GM10266 (cell line): ENCODE measurements at regions not wholly inside any gene's neighbourhood (a gene's known extent, or its start where the extent isn't known, plus 50 kb on each side); places are given as distances from the start of the nearest gene placed in this dataset.
A peak's percentile ranks its signal among the peaks of the same experiment; 100 is the strongest.
"Not testable (repeated sequence)": the region's sequence is repeated elsewhere in the genome, so short reads cannot be mapped to it uniquely, and the experiment has no call there.

ENCODE experiments used
- DNase-seq: peaks from one replicate; pipeline ENCODE4 v3.0.0; 2012; ENCODE audit errors: extremely low spot score
- TF ChIP-seq, protein P1 (sequence below): IDR thresholded peaks from 2 replicates; pipeline ENCODE4 v1.5.1; 2012; ENCODE audit warnings: mild to moderate bottlenecking, low read depth; ENCODE audit not compliant: control insufficient read depth, insufficient read depth; ENCODE audit errors: missing control alignments

DNA sequence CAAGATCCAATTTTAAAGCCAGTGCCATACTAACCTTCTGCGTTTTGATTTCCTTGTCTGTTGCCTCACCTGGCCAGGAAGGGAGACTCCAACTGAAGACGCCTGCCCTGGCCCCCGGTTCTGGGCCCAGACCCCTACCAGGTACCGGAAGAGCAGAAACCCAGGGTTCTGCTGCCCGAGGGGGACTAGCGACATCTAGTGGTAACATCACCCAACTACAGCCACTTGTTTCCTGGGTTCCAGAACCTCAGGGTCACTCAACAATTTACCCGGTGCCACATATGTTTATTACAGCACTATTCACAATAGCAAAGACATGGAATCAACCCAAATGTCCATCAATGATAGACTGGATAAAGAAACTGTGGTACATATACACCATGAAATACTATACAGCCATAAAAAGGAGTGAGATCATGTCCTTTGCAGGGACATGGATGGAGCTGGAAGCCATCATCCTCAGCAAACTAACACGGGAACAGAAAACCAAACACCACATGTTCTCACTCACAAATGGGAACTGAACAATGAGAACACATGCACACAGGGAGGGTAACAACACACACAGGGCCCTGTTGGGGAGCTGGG lies 268.7 kb upstream of the IRX4 start:
- TF ChIP-seq, protein P1, sequence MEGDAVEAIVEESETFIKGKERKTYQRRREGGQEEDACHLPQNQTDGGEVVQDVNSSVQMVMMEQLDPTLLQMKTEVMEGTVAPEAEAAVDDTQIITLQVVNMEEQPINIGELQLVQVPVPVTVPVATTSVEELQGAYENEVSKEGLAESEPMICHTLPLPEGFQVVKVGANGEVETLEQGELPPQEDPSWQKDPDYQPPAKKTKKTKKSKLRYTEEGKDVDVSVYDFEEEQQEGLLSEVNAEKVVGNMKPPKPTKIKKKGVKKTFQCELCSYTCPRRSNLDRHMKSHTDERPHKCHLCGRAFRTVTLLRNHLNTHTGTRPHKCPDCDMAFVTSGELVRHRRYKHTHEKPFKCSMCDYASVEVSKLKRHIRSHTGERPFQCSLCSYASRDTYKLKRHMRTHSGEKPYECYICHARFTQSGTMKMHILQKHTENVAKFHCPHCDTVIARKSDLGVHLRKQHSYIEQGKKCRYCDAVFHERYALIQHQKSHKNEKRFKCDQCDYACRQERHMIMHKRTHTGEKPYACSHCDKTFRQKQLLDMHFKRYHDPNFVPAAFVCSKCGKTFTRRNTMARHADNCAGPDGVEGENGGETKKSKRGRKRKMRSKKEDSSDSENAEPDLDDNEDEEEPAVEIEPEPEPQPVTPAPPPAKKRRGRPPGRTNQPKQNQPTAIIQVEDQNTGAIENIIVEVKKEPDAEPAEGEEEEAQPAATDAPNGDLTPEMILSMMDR, result peak; percentile 46
- not testable (repeated sequence) for DNase-seq

DNA sequence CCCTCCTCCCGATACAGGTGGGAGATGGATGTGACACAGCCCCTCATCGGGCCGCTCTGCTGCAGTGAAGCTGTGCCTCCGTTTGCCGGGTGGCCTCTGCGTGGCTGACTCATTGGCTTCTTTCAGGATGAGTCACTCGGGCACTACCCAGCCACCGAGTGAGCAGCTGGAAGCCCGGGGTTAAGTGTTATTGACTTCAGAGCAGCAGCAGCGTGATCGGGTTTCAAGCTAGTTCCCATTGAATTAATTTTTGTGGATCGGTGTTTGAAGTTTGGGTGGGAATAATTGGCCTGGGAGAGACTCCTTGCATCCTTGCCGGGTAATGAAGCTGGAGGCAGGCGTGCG lies 266.4 kb upstream of the IRX4 start:
- DNase-seq, result no peak
- TF ChIP-seq, protein P1, result no peak

DNA sequence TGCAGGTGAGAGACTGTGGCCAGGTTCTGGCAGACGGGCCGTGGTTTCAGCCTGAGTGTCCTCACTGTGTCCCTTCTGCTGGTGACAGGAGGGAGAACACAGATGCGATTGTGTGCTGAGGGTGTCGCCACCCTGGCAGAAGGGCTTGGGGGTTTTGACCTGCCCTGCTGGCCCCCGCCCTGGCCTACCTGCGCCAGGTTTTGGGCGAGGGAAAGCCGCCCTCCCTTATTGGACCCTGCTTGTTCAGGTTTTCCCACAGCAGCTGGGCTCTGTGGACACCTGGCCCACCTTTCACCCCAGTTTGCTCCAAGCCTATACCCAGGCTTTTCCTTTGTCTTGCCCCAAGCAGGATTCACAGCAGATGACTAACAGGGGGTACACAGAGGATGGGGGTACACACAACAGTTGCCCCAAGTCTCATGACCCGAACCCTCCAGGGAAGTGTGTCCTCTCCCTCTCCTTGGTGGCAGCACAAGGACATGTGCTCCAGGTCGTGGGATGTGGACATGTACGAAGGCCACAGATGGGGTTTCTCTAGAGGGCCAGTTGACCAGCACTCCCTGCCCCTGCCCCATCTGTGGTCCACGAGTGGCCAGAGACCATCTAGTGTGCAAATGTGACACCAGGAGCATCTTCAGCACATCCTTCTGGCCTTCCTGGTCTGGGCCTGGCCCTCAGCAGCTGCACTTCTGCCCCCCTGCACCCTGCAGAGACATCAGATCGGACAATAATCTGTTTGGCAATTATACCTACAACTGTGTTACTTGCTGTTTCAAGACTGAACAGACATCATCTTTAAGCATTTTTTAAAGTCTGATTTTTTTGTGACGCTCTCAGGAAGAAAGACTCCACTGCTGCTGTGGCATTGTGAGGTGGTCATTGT lies 265.8 kb upstream of the IRX4 start:
- TF ChIP-seq, protein P1, result no peak
- DNase-seq, result no peak

DNA sequence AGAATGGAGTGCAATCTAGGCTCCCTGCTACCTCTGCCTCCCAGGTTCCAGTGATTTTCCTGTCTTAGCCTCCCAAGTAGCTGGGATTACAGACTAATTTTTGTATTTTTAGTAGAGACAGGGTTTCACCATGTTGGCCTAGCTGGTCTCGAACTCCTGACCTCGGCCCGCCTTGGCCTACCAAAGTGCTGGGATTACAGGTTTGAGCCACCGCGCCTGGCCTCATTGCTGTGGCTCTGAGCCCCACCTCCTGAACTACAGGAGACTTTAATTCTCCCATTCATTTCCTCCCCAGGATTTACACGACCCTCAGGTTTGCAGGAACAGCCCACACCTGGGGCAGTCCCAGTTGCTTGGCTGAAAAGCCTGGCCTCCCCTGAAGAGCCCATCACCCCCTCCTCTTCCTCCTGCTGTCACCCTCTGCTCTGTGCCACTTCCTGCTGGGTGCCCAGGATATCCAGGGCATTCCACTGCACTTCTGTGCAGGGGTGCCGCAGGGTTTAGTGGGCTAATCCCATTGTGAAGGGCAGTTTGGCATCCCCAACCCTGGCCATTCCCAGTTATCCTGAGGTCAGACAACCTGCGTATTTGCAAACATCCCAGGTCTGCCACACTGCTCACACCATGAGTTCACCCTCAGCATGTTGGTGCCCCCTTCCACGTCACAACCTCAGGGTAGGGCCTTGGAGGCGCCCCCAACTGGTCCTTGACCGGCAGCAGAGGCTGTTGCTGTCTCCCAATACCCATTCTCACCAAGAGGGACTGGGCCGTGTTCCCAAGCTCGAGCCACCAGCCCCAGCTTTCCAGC lies 265.0 kb upstream of the IRX4 start:
- no peak for DNase-seq
- TF ChIP-seq, protein P1, result no peak

DNA sequence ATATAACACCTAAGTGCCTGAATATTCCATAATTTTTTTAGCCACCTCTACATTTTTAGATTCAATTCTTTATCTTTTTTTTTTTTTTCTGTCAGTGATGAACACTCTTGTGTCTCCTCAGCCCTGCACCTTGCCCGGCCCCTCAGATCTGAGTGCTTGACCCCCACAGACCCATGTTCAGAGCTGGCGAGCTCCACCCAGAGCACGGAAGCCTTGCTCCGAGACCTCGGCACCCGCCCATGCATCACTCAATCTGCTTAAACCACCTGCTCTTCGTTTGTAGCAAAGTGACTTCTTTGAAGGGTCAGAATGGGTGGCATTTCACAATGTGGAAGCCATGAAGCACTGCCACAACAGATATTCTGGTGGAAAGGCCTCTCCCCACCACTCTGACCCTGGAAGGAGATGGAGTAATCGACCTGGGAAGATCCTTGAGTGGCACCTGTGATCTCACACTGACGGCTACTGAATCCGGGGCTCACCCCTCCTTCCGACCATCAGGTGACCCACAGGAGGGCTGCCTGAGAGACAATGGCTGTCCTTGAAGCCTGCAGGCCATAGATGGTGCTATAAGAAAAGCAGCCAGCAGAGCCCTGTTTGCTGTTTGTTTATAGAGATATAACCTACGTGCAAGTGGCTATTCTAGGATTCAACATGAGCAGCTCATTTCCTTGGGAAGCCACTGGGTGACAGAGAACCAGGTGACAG lies 261.1 kb upstream of the IRX4 start:
- no peak for DNase-seq
- TF ChIP-seq, protein P1, result no peak

DNA sequence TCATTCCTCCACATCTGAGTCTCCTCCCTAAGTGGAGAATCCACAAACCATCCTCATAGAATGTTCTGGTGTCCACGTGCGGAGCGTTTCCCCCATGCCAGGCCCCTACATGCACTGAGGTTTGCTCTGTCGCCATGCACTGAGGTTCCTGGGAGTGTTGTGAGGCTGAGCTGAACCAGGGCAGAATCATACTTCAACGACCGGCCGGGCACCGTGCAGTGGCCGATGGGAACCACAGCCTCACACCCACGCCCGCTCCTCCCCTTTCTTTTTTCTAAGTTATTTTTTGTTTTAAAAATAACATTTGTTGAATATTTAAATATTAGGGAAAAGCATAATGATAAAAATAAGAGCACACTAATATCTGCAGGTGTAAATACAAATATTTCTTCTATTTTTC lies 260.4 kb upstream of the IRX4 start:
- TF ChIP-seq, protein P1, result no peak
- no peak for DNase-seq
